Duodenal mucosa (tissue), 2 donors: ENCODE measurements at regions not wholly inside any gene's neighbourhood (a gene's known extent, or its start where the extent isn't known, plus 50 kb on each side); places are given as distances from the start of the nearest gene placed in this dataset.

Source experiments
- H3K27ac ChIP-seq: one replicate; pipeline ENCODE4 v1.7.0; 2013; ENCODE audit warnings: low read depth, low read length
- H3K27me3 ChIP-seq, 2 donors: one replicate each; pipeline ENCODE4 v1.7.0; 2013; ENCODE audit warnings: low read length in 2 of 2, control low read depth in 1 of 2; ENCODE audit not compliant: insufficient read depth in 2 of 2, control insufficient read depth in 1 of 2
- H3K36me3 ChIP-seq, 2 donors: one replicate each; pipeline ENCODE4 v1.7.0; 2013; ENCODE audit warnings: low read length in 2 of 2, control low read depth in 1 of 2; ENCODE audit not compliant: insufficient read depth in 2 of 2, control insufficient read depth in 1 of 2
- H3K4me1 ChIP-seq, 2 donors: one replicate each; pipeline ENCODE4 v1.7.0; 2013; ENCODE audit warnings: low read length in 2 of 2, control low read depth in 1 of 2; ENCODE audit not compliant: insufficient read depth in 2 of 2, control insufficient read depth in 1 of 2
- H3K4me3 ChIP-seq, 2 donors: one replicate each; pipeline ENCODE4 v1.7.0; 2013; ENCODE audit warnings: low read length in 2 of 2, low read depth in 1 of 2
- H3K9ac ChIP-seq, 2 donors: one replicate each; pipeline ENCODE4 v1.7.0; 2013; ENCODE audit warnings: low read length in 2 of 2, low read depth in 1 of 2
- H3K9me3 ChIP-seq, 2 donors: one replicate each; pipeline ENCODE4 v1.7.0; 2013; ENCODE audit warnings: low read length in 2 of 2, control low read depth in 1 of 2; ENCODE audit not compliant: control insufficient read depth in 1 of 2

DNA sequence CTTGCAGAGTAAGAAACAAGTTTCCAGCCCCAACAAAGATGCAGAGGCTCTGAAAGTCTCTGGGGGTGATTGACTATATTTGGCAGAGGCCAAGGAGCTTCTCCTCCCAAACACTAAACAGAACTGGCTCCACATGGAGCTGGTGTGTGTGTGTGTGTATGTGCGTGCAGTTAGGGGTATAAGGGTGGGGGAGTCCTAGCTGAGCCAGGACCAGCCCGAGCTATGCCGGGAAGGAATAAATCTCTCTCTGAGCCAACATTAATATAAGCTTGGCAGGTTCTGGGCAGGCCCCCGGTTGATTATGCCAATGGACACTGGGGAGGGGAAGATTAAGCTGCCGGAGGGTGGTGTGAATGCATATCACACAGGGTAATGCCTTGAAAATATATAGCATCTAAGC is 324.2 kb downstream of the MIAT start:
- no peaks in the 10 kb centered on the region for H3K4me1 ChIP-seq
- no peaks in the 10 kb centered on the region for H3K36me3 ChIP-seq
- H3K27ac ChIP-seq: no peak overlapping the region
- H3K9me3 ChIP-seq: no peaks in the 10 kb centered on the region
- H3K27me3 ChIP-seq: peaks cover 3 to 7% of the 10 kb centered on the region in 2 donors
- H3K9ac ChIP-seq: no peak overlapping the region
- no peak overlapping the region for H3K4me3 ChIP-seq

DNA sequence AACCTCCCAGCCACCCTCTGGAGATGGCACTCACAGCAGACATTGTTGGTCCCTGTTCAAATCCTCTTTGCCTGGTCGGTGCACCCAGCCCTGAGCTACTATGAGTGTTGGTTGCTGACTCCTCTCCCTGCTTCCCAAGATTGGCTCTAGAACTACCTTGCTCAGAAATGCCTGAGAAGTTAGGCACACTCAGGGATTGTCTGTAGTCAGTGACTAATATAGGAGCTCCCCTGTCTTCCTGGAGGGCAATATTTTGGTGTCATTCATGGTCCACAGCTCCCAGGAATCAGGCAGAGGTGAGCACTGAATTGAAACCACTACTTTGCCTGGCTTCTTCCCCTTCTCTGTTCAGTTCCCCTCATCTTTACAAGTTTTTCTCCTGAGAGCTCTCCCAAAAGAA is 325.9 kb downstream of the MIAT start:
- H3K9ac ChIP-seq: no peak overlapping the region
- no peak overlapping the region for H3K27ac ChIP-seq
- no peak overlapping the region for H3K4me3 ChIP-seq
- H3K36me3 ChIP-seq: no peaks in the 10 kb centered on the region
- H3K27me3 ChIP-seq: peaks cover 6 to 13% of the 10 kb centered on the region in 2 donors
- H3K9me3 ChIP-seq: no peaks in the 10 kb centered on the region
- no peaks in the 10 kb centered on the region for H3K4me1 ChIP-seq

DNA sequence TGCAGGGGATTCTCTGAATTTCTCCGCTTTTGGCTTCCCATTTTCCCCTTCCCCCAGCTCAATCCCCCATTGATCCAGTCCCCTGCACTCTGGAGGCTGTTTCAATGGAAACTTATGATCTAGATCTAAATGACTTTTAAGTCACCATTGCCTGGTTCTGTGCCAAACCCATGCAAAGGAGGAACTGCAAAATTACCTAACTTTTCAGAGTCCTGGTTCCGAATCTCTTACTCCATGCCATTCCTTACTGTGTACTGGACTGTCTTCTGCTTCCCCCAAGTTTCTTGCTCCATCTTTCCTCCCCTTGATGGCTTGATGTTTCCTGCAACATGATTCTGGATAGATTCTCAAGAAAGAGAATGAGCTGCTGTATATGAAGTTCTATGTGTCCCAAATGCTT is 327.8 kb downstream of the MIAT start:
- Histone ChIP-seq H3K27me3 (peaks cover 6 to 13% of the 10 kb centered on the region in 2 donors), H3K27ac (no peak overlapping the region), H3K9ac (no peak overlapping the region), H3K9me3 (no peaks in the 10 kb centered on the region), H3K4me3 (no peak overlapping the region), H3K4me1 (no peaks in the 10 kb centered on the region), H3K36me3 (no peaks in the 10 kb centered on the region)

DNA sequence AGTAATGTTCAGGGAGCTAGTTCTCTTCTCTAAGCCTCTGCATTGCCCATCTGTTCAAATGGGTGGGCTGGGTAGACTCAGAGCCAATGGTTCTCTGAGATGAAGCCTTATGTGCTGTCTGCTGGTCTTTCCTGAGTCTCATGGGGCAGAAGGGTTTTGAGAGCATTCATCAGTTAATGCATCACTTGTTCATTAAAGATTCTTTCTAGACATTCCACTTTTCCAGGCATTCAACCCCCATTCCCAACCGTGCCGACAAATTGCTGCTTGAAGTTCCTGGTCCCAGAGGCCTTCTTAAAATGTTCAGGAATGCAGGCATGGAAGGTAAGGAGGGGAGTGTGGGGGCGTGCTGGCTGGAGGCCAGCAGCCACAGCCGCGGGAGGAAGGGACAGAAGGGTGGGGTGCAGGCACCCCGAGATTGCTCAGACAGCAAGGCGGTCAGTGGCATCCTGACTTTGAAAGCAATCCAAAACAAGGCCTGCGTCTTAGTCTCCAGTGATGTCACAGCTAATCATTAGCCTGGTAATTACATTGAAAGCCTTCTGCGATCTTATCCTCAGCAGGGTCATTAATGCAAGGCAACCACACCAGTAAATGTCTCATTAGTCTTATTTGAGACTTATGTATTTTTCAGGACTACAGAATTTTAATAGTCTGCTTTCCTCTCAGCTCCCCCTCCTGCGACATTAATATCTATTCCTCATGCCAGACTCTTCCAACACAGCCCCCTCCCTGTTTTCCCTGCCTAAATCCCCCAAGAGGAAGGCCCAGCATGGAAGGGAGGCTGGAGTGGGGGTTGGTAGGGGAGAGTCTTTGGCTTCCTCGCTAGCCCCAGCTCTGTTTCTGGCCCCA is 328.8 kb downstream of the MIAT start:
- Histone ChIP-seq H3K36me3 (no peaks in the 10 kb centered on the region), H3K27me3 (peaks cover 3 to 13% of the 10 kb centered on the region in 2 donors), H3K9me3 (no peaks in the 10 kb centered on the region), H3K4me1 (no peaks in the 10 kb centered on the region), H3K27ac (no peak overlapping the region), H3K9ac (no peak overlapping the region), H3K4me3 (no peak overlapping the region)

GRCh38 chr22:26986884-26987283 is 329.5 kb downstream of the MIAT start:
- no peaks in the 10 kb centered on the region for H3K36me3 ChIP-seq
- H3K4me1 ChIP-seq: no peaks in the 10 kb centered on the region
- H3K9ac ChIP-seq: no peak overlapping the region
- no peaks in the 10 kb centered on the region for H3K9me3 ChIP-seq
- no peak overlapping the region for H3K4me3 ChIP-seq
- H3K27ac ChIP-seq: no peak overlapping the region
- peaks cover 3 to 13% of the 10 kb centered on the region in 2 donors for H3K27me3 ChIP-seq

- no peaks in the 10 kb centered on the region for H3K9me3 ChIP-seq
- H3K27me3 ChIP-seq: peaks cover 3 to 10% of the 10 kb centered on the region in 2 donors
- H3K4me1 ChIP-seq: no peaks in the 10 kb centered on the region
- no peak overlapping the region for H3K4me3 ChIP-seq
- no peak overlapping the region for H3K9ac ChIP-seq
- no peaks in the 10 kb centered on the region for H3K36me3 ChIP-seq
- no peak overlapping the region for H3K27ac ChIP-seq
Measured at GRCh38 chr22:26990503-26991189, 333.3 kb downstream of the MIAT start.

DNA sequence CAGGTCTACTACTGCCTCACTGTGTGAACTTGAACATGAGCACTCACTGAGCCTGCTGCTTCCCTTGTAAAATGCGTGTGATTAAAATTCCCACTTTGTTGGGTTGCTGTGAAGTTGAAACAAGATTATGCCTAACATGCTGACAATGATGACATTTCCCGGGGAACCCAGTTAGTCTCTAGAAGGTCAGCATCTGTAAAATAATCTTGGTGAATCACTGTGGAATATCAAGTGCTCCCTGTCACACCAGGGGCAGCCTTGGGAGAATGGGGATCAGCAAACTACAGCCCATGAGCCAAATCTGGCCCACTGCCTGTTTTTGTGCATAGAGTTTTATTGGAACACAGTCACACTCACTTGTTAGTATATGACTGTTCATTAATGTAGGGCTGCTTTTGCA is 335.2 kb downstream of the MIAT start:
- H3K36me3 ChIP-seq: no peaks in the 10 kb centered on the region
- no peaks in the 10 kb centered on the region for H3K9me3 ChIP-seq
- H3K4me3 ChIP-seq: no peak overlapping the region
- no peaks in the 10 kb centered on the region for H3K4me1 ChIP-seq
- H3K27ac ChIP-seq: no peak overlapping the region
- no peaks in the 10 kb centered on the region for H3K27me3 ChIP-seq
- H3K9ac ChIP-seq: no peak overlapping the region

- Histone ChIP-seq H3K4me1 (no peaks in the 10 kb centered on the region), H3K27ac (no peak overlapping the region), H3K36me3 (no peaks in the 10 kb centered on the region), H3K27me3 (no peaks in the 10 kb centered on the region), H3K4me3 (no peak overlapping the region), H3K9me3 (no peaks in the 10 kb centered on the region), H3K9ac (no peak overlapping the region)
Measured at GRCh38 chr22:26993886-26994285, 336.5 kb downstream of the MIAT start.

DNA sequence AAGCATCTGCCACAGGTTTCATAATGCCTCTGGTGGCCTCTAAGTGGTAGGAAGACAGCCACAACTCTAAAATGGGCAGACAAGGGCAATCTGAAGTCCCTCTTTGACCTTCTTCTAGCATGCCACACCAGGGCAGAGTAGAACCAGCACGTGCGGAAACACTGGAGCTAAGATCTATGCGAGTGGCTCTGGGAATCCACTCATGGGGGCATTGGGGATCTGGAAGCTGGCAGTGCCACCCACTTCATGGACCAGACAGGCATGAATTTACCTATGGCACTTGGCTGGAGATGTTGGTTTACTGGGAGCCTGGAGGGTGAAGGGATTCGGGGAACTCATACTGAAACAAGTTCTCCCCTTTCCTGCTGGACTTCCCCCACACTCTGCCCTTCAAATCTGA is 337.4 kb downstream of the MIAT start:
- no peak overlapping the region for H3K27ac ChIP-seq
- no peaks in the 10 kb centered on the region for H3K9me3 ChIP-seq
- H3K27me3 ChIP-seq: no peaks in the 10 kb centered on the region
- H3K9ac ChIP-seq: no peak overlapping the region
- no peaks in the 10 kb centered on the region for H3K4me1 ChIP-seq
- no peak overlapping the region for H3K4me3 ChIP-seq
- H3K36me3 ChIP-seq: no peaks in the 10 kb centered on the region

- Histone ChIP-seq H3K4me3 (no peak overlapping the region), H3K27ac (no peak overlapping the region), H3K27me3 (no peaks in the 10 kb centered on the region), H3K36me3 (no peaks in the 10 kb centered on the region), H3K9me3 (no peaks in the 10 kb centered on the region), H3K9ac (no peak overlapping the region), H3K4me1 (no peaks in the 10 kb centered on the region)
Measured at GRCh38 chr22:26995235-26995634, 337.8 kb downstream of the MIAT start.
